Nephron (organoid): ENCODE measurements at regions not wholly inside any gene's neighbourhood (a gene's known extent, or its start where the extent isn't known, plus 50 kb on each side); places are given as distances from the start of the nearest gene placed in this dataset.

Experiments used
- H3K27ac Mint-ChIP-seq, 3 experiments: 2 replicates each; pipeline ENCODE4 v1.8.0; 2020; ENCODE audit warnings: mixed read lengths in 3 of 3, mild to moderate bottlenecking in 2 of 3, moderate library complexity in 1 of 3
- H3K27me3 Mint-ChIP-seq: 2 replicates; pipeline ENCODE4 v1.8.0; 2021; ENCODE audit warnings: low read depth, mild to moderate bottlenecking, moderate library complexity, mixed read lengths
- H3K36me3 Mint-ChIP-seq: 2 replicates; pipeline ENCODE4 v1.8.0; 2020; ENCODE audit warnings: low read depth, mixed read lengths
- H3K4me1 Mint-ChIP-seq: 2 replicates; pipeline ENCODE4 v1.8.0; 2020; ENCODE audit warnings: mixed read lengths
- H3K4me3 Mint-ChIP-seq, 3 experiments: 2 replicates each; pipeline ENCODE4 v1.8.0; 2020; ENCODE audit warnings: mild to moderate bottlenecking in 3 of 3, mixed read lengths in 3 of 3, moderate library complexity in 2 of 3
- H3K9me3 Mint-ChIP-seq: 2 replicates; pipeline ENCODE4 v1.8.0; 2020; ENCODE audit warnings: mixed read lengths
- TF ChIP-seq, protein P1 (sequence below), 3 experiments: fragments of 200-600 bp; sonication (generic); IDR thresholded peaks; one replicate each; pipeline ENCODE4 v1.5.0; 2021; ENCODE audit warnings: antibody characterized with exemption in 3 of 3; ENCODE audit not compliant: unreplicated experiment in 3 of 3

DNA sequence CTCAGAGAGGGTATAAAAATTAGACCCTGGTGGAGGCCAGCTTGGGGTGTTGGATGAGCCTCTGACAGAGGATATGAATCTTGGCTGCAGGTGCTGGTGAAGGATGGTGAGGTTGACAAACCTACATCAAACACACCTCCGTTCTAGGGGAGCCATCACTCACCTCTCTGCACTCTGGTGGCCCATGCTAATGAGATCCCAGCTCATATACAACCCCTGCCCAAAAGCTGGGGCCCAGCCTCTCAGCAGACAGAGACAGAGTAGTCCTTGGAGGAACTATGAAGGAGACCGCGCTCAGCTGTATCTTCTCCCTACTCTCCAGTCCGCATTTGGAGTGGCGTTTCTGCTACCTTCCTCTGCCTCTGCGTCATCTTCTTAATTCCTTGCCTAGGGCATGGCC is 83.1 kb upstream of the SORCS3 start:
- Mint-ChIP-seq H3K27me3 (peaks cover 38% of the 10 kb centered on the region), H3K4me3 (no peak overlapping the region), H3K27ac (no peak overlapping the region), H3K4me1 (no peaks in the 10 kb centered on the region), H3K36me3 (no peaks in the 10 kb centered on the region), H3K9me3 (no peaks in the 10 kb centered on the region)
- TF ChIP-seq, protein P1, sequence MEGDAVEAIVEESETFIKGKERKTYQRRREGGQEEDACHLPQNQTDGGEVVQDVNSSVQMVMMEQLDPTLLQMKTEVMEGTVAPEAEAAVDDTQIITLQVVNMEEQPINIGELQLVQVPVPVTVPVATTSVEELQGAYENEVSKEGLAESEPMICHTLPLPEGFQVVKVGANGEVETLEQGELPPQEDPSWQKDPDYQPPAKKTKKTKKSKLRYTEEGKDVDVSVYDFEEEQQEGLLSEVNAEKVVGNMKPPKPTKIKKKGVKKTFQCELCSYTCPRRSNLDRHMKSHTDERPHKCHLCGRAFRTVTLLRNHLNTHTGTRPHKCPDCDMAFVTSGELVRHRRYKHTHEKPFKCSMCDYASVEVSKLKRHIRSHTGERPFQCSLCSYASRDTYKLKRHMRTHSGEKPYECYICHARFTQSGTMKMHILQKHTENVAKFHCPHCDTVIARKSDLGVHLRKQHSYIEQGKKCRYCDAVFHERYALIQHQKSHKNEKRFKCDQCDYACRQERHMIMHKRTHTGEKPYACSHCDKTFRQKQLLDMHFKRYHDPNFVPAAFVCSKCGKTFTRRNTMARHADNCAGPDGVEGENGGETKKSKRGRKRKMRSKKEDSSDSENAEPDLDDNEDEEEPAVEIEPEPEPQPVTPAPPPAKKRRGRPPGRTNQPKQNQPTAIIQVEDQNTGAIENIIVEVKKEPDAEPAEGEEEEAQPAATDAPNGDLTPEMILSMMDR (IDR thresholded peaks at IDR 0.05; ENCODE audit: unreplicated experiment in 3 of 3): no peak

DNA sequence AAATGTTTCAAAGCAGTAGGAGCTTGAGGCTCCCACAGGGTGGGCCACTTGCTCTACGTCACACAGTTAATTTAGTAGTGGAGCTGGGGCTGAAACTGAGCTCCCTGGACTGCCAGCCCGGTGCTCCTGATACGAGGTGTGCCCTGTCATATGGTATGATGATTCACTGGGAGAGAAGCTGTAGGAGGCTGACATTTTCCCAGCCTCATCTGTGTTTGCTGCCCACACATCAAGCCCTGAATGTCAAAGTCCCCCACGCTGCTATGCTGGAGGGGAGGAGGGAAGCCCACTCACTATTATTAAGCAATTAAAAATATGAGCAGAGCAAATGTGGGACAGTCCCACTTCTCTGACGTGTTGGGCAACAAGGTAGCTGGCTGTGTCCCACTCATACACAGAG is 81.2 kb upstream of the SORCS3 start:
- Mint-ChIP-seq H3K4me1 (no peaks in the 10 kb centered on the region), H3K27me3 (peaks cover 32% of the 10 kb centered on the region), H3K4me3 (no peak overlapping the region), H3K27ac (no peak overlapping the region), H3K9me3 (no peaks in the 10 kb centered on the region), H3K36me3 (no peaks in the 10 kb centered on the region)
- TF ChIP-seq, protein P1 (IDR thresholded peaks at IDR 0.05; ENCODE audit: unreplicated experiment in 3 of 3): no peak

DNA sequence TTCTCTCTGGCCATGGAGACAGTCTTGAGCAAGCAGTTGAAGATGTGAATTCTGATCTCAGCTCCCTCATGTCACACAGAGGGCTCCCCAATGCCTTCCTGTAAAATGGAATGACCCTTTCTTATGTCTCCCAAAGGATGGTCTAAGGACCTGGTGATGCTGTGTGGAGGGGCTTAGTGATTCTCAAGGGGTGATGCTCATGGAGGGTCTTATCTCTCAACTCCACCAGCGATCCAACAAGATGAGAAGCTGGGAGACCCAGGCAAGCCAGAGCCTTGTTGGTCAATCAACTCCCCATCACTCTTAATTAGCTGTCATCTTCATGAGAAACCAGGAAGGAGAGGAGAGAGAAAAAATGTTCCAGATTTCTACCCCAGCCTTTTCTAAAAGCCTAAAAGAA is 78.0 kb upstream of the SORCS3 start:
- H3K4me1 Mint-ChIP-seq: no peaks in the 10 kb centered on the region
- TF ChIP-seq, protein P1 (IDR thresholded peaks at IDR 0.05; ENCODE audit: unreplicated experiment in 3 of 3): no peak
- H3K4me3 Mint-ChIP-seq: no peak overlapping the region
- peaks cover 10% of the 10 kb centered on the region for H3K9me3 Mint-ChIP-seq
- H3K36me3 Mint-ChIP-seq: no peaks in the 10 kb centered on the region
- peaks cover 13% of the 10 kb centered on the region for H3K27me3 Mint-ChIP-seq
- H3K27ac Mint-ChIP-seq: no peak overlapping the region

DNA sequence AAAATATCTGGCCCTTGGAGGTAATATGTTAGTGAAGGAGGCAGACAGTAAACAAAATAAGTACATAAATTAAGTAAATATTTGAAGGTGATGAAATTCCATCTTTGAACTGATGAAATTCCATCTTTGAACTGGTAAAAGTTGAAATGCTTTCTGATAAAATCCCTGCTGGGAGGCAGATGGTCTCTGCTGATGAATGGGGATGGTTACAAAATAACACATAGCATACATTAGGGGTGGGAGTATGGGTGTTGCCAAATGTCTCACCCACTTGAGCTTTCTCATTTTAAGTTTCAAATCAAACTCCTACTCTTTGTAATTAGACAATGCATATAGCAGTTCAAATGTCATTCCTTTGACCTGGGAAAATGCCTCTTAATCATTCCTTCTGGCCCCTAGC is 77.5 kb upstream of the SORCS3 start:
- H3K27me3 Mint-ChIP-seq: peaks cover 13% of the 10 kb centered on the region
- no peak overlapping the region for H3K4me3 Mint-ChIP-seq
- no peak overlapping the region for H3K27ac Mint-ChIP-seq
- no peaks in the 10 kb centered on the region for H3K4me1 Mint-ChIP-seq
- H3K36me3 Mint-ChIP-seq: no peaks in the 10 kb centered on the region
- H3K9me3 Mint-ChIP-seq: peaks cover 10% of the 10 kb centered on the region
- TF ChIP-seq, protein P1 (IDR thresholded peaks at IDR 0.05; ENCODE audit: unreplicated experiment in 3 of 3): no peak

DNA sequence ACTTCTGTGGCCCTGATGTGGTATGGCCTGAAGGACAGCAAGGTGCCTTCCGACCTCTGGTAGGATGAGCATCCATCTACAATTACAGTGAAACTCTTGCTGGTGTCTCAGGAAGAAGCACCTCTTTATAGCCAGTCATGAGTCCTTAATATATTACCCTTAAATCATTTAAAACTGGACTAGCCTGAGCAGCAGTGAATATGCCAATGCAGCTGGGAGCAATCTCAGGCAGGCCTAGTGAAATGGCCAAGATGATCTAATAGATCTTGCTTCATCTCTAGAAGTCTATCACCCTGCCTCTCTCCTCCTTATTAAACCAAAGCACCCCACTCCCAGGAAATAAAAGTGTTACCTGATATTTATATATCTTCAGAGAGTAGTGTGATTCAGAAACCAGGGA is 66.7 kb upstream of the SORCS3 start:
- Mint-ChIP-seq H3K27ac (no peak overlapping the region), H3K27me3 (peaks cover 18% of the 10 kb centered on the region), H3K9me3 (peaks cover 18% of the 10 kb centered on the region), H3K4me1 (no peaks in the 10 kb centered on the region), H3K36me3 (no peaks in the 10 kb centered on the region), H3K4me3 (no peak overlapping the region)
- TF ChIP-seq, protein P1 (IDR thresholded peaks at IDR 0.05; ENCODE audit: unreplicated experiment in 3 of 3): no peak

DNA sequence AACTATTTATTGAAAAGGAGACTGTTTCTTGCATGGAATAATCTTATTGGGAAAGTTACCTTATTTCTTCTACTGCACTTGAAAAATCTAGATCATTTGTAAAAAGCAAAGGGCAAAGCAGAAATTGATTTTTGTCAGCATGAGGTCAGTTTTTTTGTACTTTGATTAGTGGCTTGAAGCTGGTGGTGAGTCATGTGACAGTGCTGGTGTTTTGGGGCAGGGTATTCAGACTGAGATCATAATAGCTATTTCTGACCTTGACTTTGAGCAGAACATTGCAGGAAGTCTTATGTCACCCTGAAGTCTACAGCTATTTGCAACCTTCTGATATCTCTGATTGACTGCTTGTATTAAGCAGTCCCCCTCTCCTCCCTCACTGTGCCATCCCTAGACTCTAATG is 66.3 kb upstream of the SORCS3 start:
- H3K4me1 Mint-ChIP-seq: no peaks in the 10 kb centered on the region
- peaks cover 18% of the 10 kb centered on the region for H3K27me3 Mint-ChIP-seq
- H3K4me3 Mint-ChIP-seq: no peak overlapping the region
- no peak overlapping the region for H3K27ac Mint-ChIP-seq
- TF ChIP-seq, protein P1 (IDR thresholded peaks at IDR 0.05; ENCODE audit: unreplicated experiment in 3 of 3): no peak
- H3K36me3 Mint-ChIP-seq: no peaks in the 10 kb centered on the region
- H3K9me3 Mint-ChIP-seq: peaks cover 14% of the 10 kb centered on the region
